ENCODE measurements at regions not wholly inside any gene's neighbourhood (a gene's known extent, or its start where the extent isn't known, plus 50 kb on each side); places are given as distances from the start of the nearest gene placed in this dataset.

- H3K4me1 ChIP-seq (ENCODE audit: control insufficient read depth, extremely low read depth, insufficient read depth, low read length) = no peaks in the 10 kb centered on the region
- no peak overlapping the region for H3K9ac ChIP-seq (replicated peaks; ENCODE audit: extremely low read depth, insufficient read depth, low read length)
- H2AFZ ChIP-seq (ENCODE audit: low read depth, low read length) = no peak overlapping the region
- no peak overlapping the region for H3K4me2 ChIP-seq (ENCODE audit: insufficient read depth, low read length)
- no peaks in the 10 kb centered on the region for H3K27me3 ChIP-seq (ENCODE audit: control insufficient read depth in 2 of 2, insufficient read depth in 2 of 2, low read length in 2 of 2)
- ChIA-PET CTCF (no interaction called here), POLR2A (no interaction called here)
- FAIRE-seq = no peak
- peaks cover 1% of the 10 kb centered on the region for H3K9me3 ChIP-seq (replicated peaks; ENCODE audit: control insufficient read depth, insufficient read depth, low read length)
- H4K20me1 ChIP-seq (replicated peaks; ENCODE audit: control insufficient read depth, extremely low read depth, insufficient read depth, low read length) = no peaks in the 10 kb centered on the region
- no peaks in the 10 kb centered on the region for H3K79me2 ChIP-seq (ENCODE audit: control insufficient read depth, insufficient read depth, low read length)
- no peak for DNase-seq (ENCODE audit: low read depth, low spot score)
- TF ChIP-seq FOS (IDR thresholded peaks at IDR 0.05; ENCODE audit: borderline replicate concordance, insufficient read depth, low read length) (no peak), EZH2 (IDR thresholded peaks at IDR 0.05; ENCODE audit: borderline replicate concordance, low read depth, low read length, severe bottlenecking) (no peak), POLR2A (IDR thresholded peaks at IDR 0.05; ENCODE audit: low read depth, low read length) (no peak), GATA2 (IDR thresholded peaks at IDR 0.05; ENCODE audit: insufficient read depth, insufficient read length, low read depth, low read length) (no peak), MYC (IDR thresholded peaks at IDR 0.05; ENCODE audit: low read depth, low read length) (no peak), CTCF (IDR thresholded peaks at IDR 0.05; ENCODE audit: extremely low read depth in 1 of 2, insufficient read depth in 1 of 2, low read depth in 1 of 2, low read length in 2 of 2) (no peak), JUN (IDR thresholded peaks at IDR 0.05; ENCODE audit: borderline replicate concordance, insufficient read depth, insufficient read length, low read depth) (no peak), POLR2AphosphoS5 (IDR thresholded peaks at IDR 0.05; ENCODE audit: insufficient read depth, low read depth, low read length) (no peak)
- TF ChIP-seq, protein P1, sequence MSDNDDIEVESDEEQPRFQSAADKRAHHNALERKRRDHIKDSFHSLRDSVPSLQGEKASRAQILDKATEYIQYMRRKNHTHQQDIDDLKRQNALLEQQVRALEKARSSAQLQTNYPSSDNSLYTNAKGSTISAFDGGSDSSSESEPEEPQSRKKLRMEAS (IDR thresholded peaks at IDR 0.05; ENCODE audit: insufficient read depth, insufficient read length) = no peak
- H3K36me3 ChIP-seq (ENCODE audit: control insufficient read depth in 2 of 2, extremely low read depth in 1 of 2, insufficient read depth in 2 of 2, low read length in 2 of 2) = no peaks in the 10 kb centered on the region
- no TSS peak for BruUV-seq (replicated peaks)
- H3K27ac ChIP-seq (ENCODE audit: insufficient read depth, low read depth, low read length) = no peak overlapping the region
- intact Hi-C loops (cut with micrococcal nuclease) = no loop called here
- no peak overlapping the region for H3K4me3 ChIP-seq (replicated peaks in 1 of 3; ENCODE audit: insufficient read depth in 1 of 3, low read depth in 1 of 3, low read length in 3 of 3)
- no peaks in the 10 kb centered on the region for H3K9me1 ChIP-seq (replicated peaks; ENCODE audit: control insufficient read depth, extremely low read depth, insufficient read depth, low read length)
- dilution Hi-C loops (cut with MboI; ENCODE audit: extremely low pct_ligation_motif_present, low sequenced_read_pairs) = no loop called here
Measured at GRCh38 chr14:82009993-82010392, 476.3 kb upstream of the SEL1L start.
